Activated naive CD4-positive, alpha-beta T cell (primary cell): ENCODE measurements at regions not wholly inside any gene's neighbourhood (a gene's known extent, or its start where the extent isn't known, plus 50 kb on each side); places are given as distances from the start of the nearest gene placed in this dataset.
"Not testable (repeated sequence)": the region's sequence is repeated elsewhere in the genome, so short reads cannot be mapped to it uniquely, and the experiment has no call there.

Experiments used
- DNase-seq, 4 experiments: peaks; one replicate each; lab custom pipeline; 2025; lab: John Stamatoyannopoulos, UW

- DNase-seq = no peak
Observed at GRCh38 chr14:95597784-95598211, 62.9 kb downstream of the GLRX5 start.

GRCh38 chr14:95601650-95602049, 66.8 kb downstream of the GLRX5 start:
- DNase-seq = no peak

DNA sequence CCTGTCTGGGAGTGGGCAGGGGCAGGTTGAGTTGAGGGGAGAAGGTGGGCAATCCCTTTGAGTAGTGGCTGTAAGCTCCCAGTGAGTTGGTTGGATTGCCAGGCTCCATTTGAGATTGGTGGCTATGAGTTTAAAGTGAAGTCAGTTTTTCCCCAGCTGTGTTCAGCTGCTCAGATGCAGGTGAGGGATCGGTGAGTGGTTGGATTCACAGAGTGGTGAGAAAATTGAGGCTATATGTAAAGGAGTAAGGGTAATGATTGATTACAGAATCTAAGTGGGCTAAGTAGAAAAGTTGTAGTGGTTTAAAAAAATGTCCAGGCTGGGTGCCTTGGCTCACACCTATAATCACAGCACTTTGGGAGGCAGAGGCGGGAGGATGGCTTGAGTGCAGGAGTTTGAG, 68.6 kb downstream of the GLRX5 start:
- DNase-seq = no peak

DNA sequence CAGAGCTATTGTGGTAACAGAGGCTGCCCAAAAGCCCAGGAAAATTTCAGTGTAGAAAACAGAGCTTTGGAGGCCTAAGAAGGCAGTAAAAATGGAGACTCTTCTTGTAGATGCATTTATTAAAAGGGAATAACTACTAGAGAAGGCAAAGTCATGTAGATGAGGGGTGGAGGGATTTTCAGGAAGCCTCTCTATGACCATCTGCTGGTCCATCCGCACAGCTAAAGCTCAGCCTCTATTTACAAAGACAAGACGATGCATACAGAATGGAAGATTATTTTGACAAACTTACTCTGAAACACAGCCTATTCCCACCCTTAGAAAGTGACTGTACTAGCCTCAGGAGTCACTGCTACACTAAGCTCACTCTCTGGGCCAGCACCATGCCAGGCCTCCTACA, 71.4 kb downstream of the GLRX5 start:
- DNase-seq = no peak

DNA sequence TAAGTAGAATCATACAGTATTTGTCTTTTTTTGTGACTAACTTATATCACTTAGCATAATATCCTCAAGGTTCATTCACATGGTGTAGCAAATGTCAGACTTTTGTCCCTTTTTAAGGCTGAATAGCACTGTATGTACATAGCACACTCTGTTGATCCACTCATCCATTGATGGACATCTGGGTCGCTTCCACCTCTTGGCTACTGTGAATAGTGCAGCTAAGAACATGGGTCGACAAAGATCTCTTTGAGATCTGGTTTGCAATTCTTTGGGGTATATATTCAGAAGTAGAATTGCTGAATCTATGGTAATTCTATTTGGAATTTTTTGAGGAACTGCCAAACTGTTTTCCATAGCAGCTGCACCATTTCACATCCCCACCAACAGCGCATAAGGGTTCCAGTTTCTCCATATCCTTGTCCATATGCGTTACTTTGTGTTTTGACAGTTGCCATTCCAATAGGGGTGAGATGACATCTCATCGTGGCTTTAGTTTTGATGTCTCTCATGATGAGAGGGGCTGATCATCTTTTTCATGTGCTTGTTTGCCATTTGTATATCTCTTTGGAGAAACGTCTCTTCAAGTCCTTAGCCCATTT, 73.9 kb downstream of the GLRX5 start:
- DNase-seq = no peak

- no peak for DNase-seq
Observed at GRCh38 chr14:95609398-95609990, 74.6 kb downstream of the GLRX5 start.

DNA sequence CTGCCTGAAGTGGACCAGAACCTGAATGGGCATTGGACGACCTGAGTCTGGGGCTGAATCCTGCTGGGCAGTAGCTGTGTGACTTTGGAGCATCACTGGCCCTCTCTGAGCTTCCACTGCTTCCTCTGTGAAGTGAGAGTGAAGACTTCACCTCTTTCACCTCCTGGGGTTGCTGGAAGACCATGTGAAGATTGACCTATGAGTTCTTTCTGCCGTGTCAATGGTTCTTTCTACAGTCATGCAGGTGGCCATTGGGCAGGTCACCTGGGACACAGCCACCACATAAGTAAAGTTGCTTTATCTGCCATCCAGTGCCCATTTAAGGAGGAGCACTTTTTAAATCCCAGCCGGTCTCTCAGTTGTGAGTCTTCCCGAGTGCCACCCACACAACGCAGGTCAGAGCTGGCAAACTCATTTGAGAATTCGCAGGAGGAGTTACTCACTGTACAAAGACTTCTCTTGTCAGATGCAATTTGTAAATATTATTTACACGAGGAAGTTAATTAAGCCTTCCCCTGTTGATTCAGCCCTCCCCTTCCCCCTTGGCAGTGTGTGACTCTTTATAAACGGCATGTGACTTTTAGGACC, 74.8 kb upstream of the TCL1B start:
- no peak for DNase-seq

- no peak for DNase-seq
Observed at GRCh38 chr14:95614349-95614748, 71.9 kb upstream of the TCL1B start.

DNA sequence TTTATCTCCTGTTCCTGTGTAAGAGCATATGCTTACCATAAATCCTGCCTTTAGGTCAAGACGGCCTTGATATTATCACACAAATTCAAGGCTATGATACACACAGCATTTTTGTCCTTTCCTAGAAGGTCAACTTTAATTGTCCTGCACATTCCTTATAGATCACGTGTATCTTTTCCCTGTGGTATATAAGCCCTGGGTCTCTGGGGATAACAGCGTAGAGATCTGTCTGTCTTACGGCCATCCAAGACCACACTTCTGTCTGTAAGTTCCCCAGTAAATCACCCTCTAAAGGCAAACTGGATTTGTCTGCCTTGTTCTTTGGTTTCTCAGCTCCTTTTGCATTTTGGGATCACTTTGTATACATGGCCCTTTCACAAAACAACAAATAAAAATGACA, 69.5 kb upstream of the TCL1B start:
- no peak for DNase-seq

DNA sequence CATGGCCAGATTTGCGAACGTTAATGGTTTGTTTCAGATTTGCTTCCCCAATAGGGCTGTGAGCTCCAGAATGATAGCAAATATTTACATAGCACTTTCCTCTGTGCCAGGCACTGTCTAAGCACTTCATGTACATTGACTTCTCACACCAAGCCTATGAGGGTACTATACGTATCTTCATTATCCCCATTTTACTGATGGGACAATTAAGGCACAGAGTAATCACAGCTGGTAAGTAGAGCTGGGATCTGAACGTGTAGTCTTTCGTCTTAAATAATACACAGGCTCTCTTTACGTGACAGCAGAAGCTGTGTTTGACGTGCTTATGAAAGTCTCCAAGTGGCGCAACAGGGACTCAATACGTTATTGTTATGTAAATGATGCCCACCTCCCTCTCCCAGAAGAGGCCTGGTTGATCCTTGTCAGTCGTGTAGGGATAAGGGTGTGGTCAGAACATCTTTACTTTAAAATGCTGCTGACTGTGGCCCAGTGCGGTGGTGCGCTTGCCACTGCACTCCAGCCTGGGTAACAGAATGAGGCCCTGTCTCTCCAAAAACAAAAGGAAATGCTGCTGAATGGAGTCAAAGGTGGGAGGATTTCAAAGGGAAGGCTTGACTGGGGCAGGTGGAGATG, 66.3 kb upstream of the TCL1B start:
- DNase-seq = no peak

- DNase-seq = peak in 1 of 4 experiments; percentile 29
Observed at GRCh38 chr14:95620659-95621059, 65.6 kb upstream of the TCL1B start.

- no peak for DNase-seq
Observed at GRCh38 chr14:95623195-95623594, 63.0 kb upstream of the TCL1B start.

- not testable (repeated sequence) for DNase-seq
Observed at GRCh38 chr14:95625710-95626109, 60.5 kb upstream of the TCL1B start.

- no peak for DNase-seq
Observed at GRCh38 chr14:95635051-95635450, 51.2 kb upstream of the TCL1B start.
